IMR-90 (cell line): ENCODE measurements at regions not wholly inside any gene's neighbourhood (a gene's known extent, or its start where the extent isn't known, plus 50 kb on each side); places are given as distances from the start of the nearest gene placed in this dataset.
"Not testable (repeated sequence)": the region's sequence is repeated elsewhere in the genome, so short reads cannot be mapped to it uniquely, and the experiment has no call there.

Source experiments
- ATAC-seq: fragments of 200-7000 bp; cut with Tn5 transposase; 2 replicates; pipeline ENCODE4 v1.9.1; 2020; ENCODE audit warnings: low read depth, mild to moderate bottlenecking, moderate library complexity
- BruUV-seq: library from RNA; stranded (reverse); fragments of 400-500 nt; replicated peaks from 2 replicates; lab custom pipeline; 2021; lab: Mats Ljungman, UMichigan
- CTCF ChIA-PET: fragments of 300-600 bp; formaldehyde crosslinking; extraction: SDS; loops from one replicate; lab custom pipeline; 2021; ENCODE audit warnings: antibody characterized with exemption; lab: Yijun Ruan, JAX
- POLR2A ChIA-PET: fragments of 300-600 bp; sonication (Branson Sonifier 250); formaldehyde crosslinking; loops from one replicate; lab custom pipeline; 2022; ENCODE audit warnings: antibody characterized with exemption; ENCODE audit not compliant: unreplicated experiment; lab: Charles Lee
- DNase-seq: peaks from one replicate; pipeline ENCODE4 v3.0.0; 2013
- H2AFZ ChIP-seq: replicated peaks from 2 replicates; pipeline ENCODE3; 2013; ENCODE audit warnings: low read length, mild to moderate bottlenecking; ENCODE audit not compliant: poor library complexity
- H2AK5ac ChIP-seq: 2 replicates; pipeline ENCODE4 v1.6.1; 2013; ENCODE audit warnings: low read depth, low read length, inconsistent platforms
- H2AK9ac ChIP-seq: replicated peaks from 2 replicates; pipeline ENCODE3; 2013; ENCODE audit warnings: mild to moderate bottlenecking, low read depth, low read length, moderate library complexity; ENCODE audit not compliant: poor library complexity
- H2BK120ac ChIP-seq: 2 replicates; pipeline ENCODE4 v1.6.1; 2013; ENCODE audit warnings: low read depth, low read length, inconsistent platforms
- H2BK15ac ChIP-seq: 3 replicates; pipeline ENCODE4 v1.6.1; 2013; ENCODE audit warnings: low read depth, low read length, inconsistent platforms
- H2BK20ac ChIP-seq: 2 replicates; pipeline ENCODE4 v1.6.1; 2013; ENCODE audit warnings: low read depth, mild to moderate bottlenecking, inconsistent platforms, low read length, moderate library complexity
- H2BK5ac ChIP-seq: 2 replicates; pipeline ENCODE4 v1.6.1; 2013; ENCODE audit warnings: mild to moderate bottlenecking, low read depth, low read length, inconsistent platforms; ENCODE audit not compliant: poor library complexity, severe bottlenecking
- H3K14ac ChIP-seq: replicated peaks from 2 replicates; pipeline ENCODE4 v1.6.1; 2013; ENCODE audit warnings: low read depth, low read length, inconsistent platforms
- H3K18ac ChIP-seq: 2 replicates; pipeline ENCODE4 v1.6.1; 2013; ENCODE audit warnings: low read depth, low read length, control low read depth
- H3K23ac ChIP-seq: 2 replicates; pipeline ENCODE4 v1.6.1; 2013; ENCODE audit warnings: low read depth, low read length, inconsistent platforms
- H3K27ac ChIP-seq: 2 replicates; pipeline ENCODE4 v1.5.1; 2013; ENCODE audit warnings: mild to moderate bottlenecking, control low read depth, low read length; ENCODE audit not compliant: insufficient read depth
- H3K27me3 ChIP-seq: 2 replicates; pipeline ENCODE4 v1.6.1; 2013; ENCODE audit warnings: low read length; ENCODE audit not compliant: control insufficient read depth, insufficient read depth
- H3K36me3 ChIP-seq: 2 replicates; pipeline ENCODE4 v1.6.1; 2013; ENCODE audit warnings: low read length, mixed read lengths; ENCODE audit not compliant: control insufficient read depth, insufficient read depth
- H3K4ac ChIP-seq: 2 replicates; pipeline ENCODE4 v1.6.1; 2013; ENCODE audit warnings: low read depth, low read length, inconsistent platforms
- H3K4me1 ChIP-seq: 2 replicates; pipeline ENCODE4 v1.6.1; 2013; ENCODE audit warnings: low read length, mixed read lengths; ENCODE audit not compliant: control insufficient read depth, insufficient read depth
- H3K4me2 ChIP-seq: 2 replicates; pipeline ENCODE4 v1.6.1; 2013; ENCODE audit warnings: low read depth, mild to moderate bottlenecking, control low read depth, low read length, moderate library complexity
- H3K4me3 ChIP-seq: 2 replicates; pipeline ENCODE4 v1.5.1; 2013; ENCODE audit warnings: low read depth, mild to moderate bottlenecking, control low read depth, low read length, moderate library complexity; ENCODE audit not compliant: insufficient read depth
- H3K56ac ChIP-seq: 2 replicates; pipeline ENCODE4 v1.6.1; 2013; ENCODE audit warnings: low read length, inconsistent platforms; ENCODE audit not compliant: insufficient read depth; ENCODE audit errors: extremely low read depth
- H3K79me1 ChIP-seq, 2 experiments: 2 replicates each; pipeline ENCODE4 v1.6.1; 2013; ENCODE audit warnings: low read length in 2 of 2, inconsistent platforms in 1 of 2, low read depth in 1 of 2
- H3K9ac ChIP-seq: 2 replicates; pipeline ENCODE4 v1.6.1; 2013; ENCODE audit warnings: low read depth, low read length, control low read depth
- H3K9me1 ChIP-seq: 2 replicates; pipeline ENCODE4 v1.6.1; 2013; ENCODE audit warnings: low read length, inconsistent platforms; ENCODE audit not compliant: insufficient read depth
- H3K9me3 ChIP-seq: 2 replicates; pipeline ENCODE4 v1.6.1; 2013; ENCODE audit warnings: low read length; ENCODE audit not compliant: control insufficient read depth, insufficient read depth
- H4K20me1 ChIP-seq: 2 replicates; pipeline ENCODE4 v1.6.1; 2013; ENCODE audit warnings: low read length, inconsistent platforms; ENCODE audit not compliant: insufficient read depth
- H4K5ac ChIP-seq: 2 replicates; pipeline ENCODE4 v1.6.1; 2013; ENCODE audit warnings: mild to moderate bottlenecking, low read depth, low read length, control low read depth
- H4K8ac ChIP-seq, 2 experiments: 2 replicates each; pipeline ENCODE4 v1.6.1; 2013; ENCODE audit warnings: low read depth in 2 of 2, low read length in 2 of 2, control low read depth in 1 of 2, inconsistent platforms in 1 of 2
- H4K91ac ChIP-seq: 2 replicates; pipeline ENCODE4 v1.6.1; 2013; ENCODE audit warnings: low read depth, low read length, inconsistent platforms; ENCODE audit not compliant: insufficient read depth
- BHLHE40 ChIP-seq: fragments of 150-350 bp; IDR thresholded peaks from 2 replicates; pipeline ENCODE4 v1.6.1; 2016; ENCODE audit warnings: mild to moderate bottlenecking, low read depth, low read length
- MAZ ChIP-seq: IDR thresholded peaks from 2 replicates; pipeline ENCODE4 v1.6.1; 2012; ENCODE audit warnings: low read depth, mild to moderate bottlenecking, low read length, improper control_type of control experiment, moderate library complexity, borderline replicate concordance
- MXI1 ChIP-seq: IDR thresholded peaks from 2 replicates; pipeline ENCODE4 v1.6.1; 2012; ENCODE audit warnings: low read depth, mild to moderate bottlenecking, low read length, moderate library complexity, borderline replicate concordance
- POLR2A ChIP-seq: IDR thresholded peaks from 2 replicates; pipeline ENCODE4 v1.6.1; 2012; ENCODE audit warnings: mild to moderate bottlenecking, low read depth, low read length
- SMC3 ChIP-seq: fragments of 150-350 bp; IDR thresholded peaks from 2 replicates; pipeline ENCODE4 v1.6.1; 2016; ENCODE audit warnings: low read depth, mild to moderate bottlenecking, antibody characterized with exemption, low read length, moderate library complexity
- WGBS, 2 experiments: methylation state at CpG; one replicate each; pipeline versions ENCODE4 v1.1.5 to v1.1.7; 2013; ENCODE audit warnings: missing lambda C conversion rate in 2 of 2; ENCODE audit not compliant: insufficient read length in 1 of 2; ENCODE audit errors: extremely low coverage in 2 of 2; 5-methylcytosine and 5-hydroxymethylcytosine counted together
- dilution Hi-C: fragments of 300-500 bp; cut with HindIII; formaldehyde crosslinking; loops from one replicate; pipeline ENCODE4 v1.14.3; 2018; ENCODE audit warnings: low sequenced_read_pairs; ENCODE audit not compliant: unreplicated experiment
- in situ Hi-C: fragments of 300-500 bp; cut with MboI; formaldehyde crosslinking; loops from 3 replicates; pipeline ENCODE4 v1.14.3; 2019; ENCODE audit warnings: low sequenced_read_pairs, inconsistent platforms, mixed read lengths
- intact Hi-C: fragments of 100-400 bp; cut with micrococcal nuclease; formaldehyde crosslinking; loops from 2 replicates; pipeline ENCODE4 v1.10.0; 2022

GRCh38 chr15:22241451-22241850, 161.1 kb downstream of the OR4M2 start:
- ChIA-PET POLR2A (no interaction called here), CTCF (no interaction called here)
- dilution Hi-C loops = no loop called here
- H3K56ac ChIP-seq = no peak overlapping the region
- H3K18ac ChIP-seq = no peak overlapping the region
- no peaks in the 10 kb centered on the region for H4K20me1 ChIP-seq
- H3K27me3 ChIP-seq = no peaks in the 10 kb centered on the region
- H4K8ac ChIP-seq = no peak overlapping the region
- H3K79me1 ChIP-seq = no peaks in the 10 kb centered on the region
- intact Hi-C loops = no loop called here
- no peak overlapping the region for H2BK120ac ChIP-seq
- no peak overlapping the region for H4K5ac ChIP-seq
- H3K36me3 ChIP-seq = no peaks in the 10 kb centered on the region
- no peak overlapping the region for H2BK5ac ChIP-seq
- H2AK9ac ChIP-seq = no peak overlapping the region
- no peaks in the 10 kb centered on the region for H3K4me1 ChIP-seq
- H3K9me3 ChIP-seq = peaks cover 35% of the 10 kb centered on the region
- H3K23ac ChIP-seq = no peak overlapping the region
- no peak overlapping the region for H2BK20ac ChIP-seq
- no peak for TF ChIP-seq SMC3
- no peak for TF ChIP-seq BHLHE40
- TF ChIP-seq POLR2A = no peak
- TF ChIP-seq MXI1 = no peak
- no peak for TF ChIP-seq MAZ
- DNase-seq (no peak), ATAC-seq (no peak)
- H4K91ac ChIP-seq = no peak overlapping the region
- no peak overlapping the region for H2BK15ac ChIP-seq
- no peaks in the 10 kb centered on the region for H3K9me1 ChIP-seq
- H3K27ac ChIP-seq = no peak overlapping the region
- 72% methylated on average over 3 of the region's 8 CpGs; no CpG with 5 or more reads in 1 of the 2 experiments for WGBS, 2 experiments
- H3K4me2 ChIP-seq = no peak overlapping the region
- no peak overlapping the region for H3K9ac ChIP-seq
- no TSS peak for BruUV-seq
- H2AK5ac ChIP-seq = no peak overlapping the region
- no peak overlapping the region for H2AFZ ChIP-seq
- H3K4me3 ChIP-seq = no peak overlapping the region
- H3K14ac ChIP-seq = no peak overlapping the region
- in situ Hi-C loops = no loop called here
- no peak overlapping the region for H3K4ac ChIP-seq

GRCh38 chr15:22242311-22242710, 162.0 kb downstream of the OR4M2 start:
- H3K4me1 ChIP-seq, H2BK120ac ChIP-seq, H3K14ac ChIP-seq, DNase-seq, H3K4ac ChIP-seq, intact Hi-C loops, H3K36me3 ChIP-seq, H4K91ac ChIP-seq, in situ Hi-C loops, H3K4me2 ChIP-seq, POLR2A ChIA-PET, dilution Hi-C loops, H2BK5ac ChIP-seq, H2AK9ac ChIP-seq, H3K27me3 ChIP-seq, H3K79me1 ChIP-seq, ATAC-seq, H4K20me1 ChIP-seq, H2AFZ ChIP-seq, H4K8ac ChIP-seq, H3K4me3 ChIP-seq, H2AK5ac ChIP-seq, H2BK15ac ChIP-seq, H3K27ac ChIP-seq, H3K18ac ChIP-seq, H3K9ac ChIP-seq, H3K23ac ChIP-seq, BruUV-seq, CTCF ChIA-PET, H2BK20ac ChIP-seq, H3K9me1 ChIP-seq, H3K56ac ChIP-seq, H4K5ac ChIP-seq: not testable (repeated sequence)
- WGBS, 2 experiments = no CpG with 5 or more reads among the region's 9 CpGs
- peaks cover 32% of the 10 kb centered on the region for H3K9me3 ChIP-seq
